Upper lobe of left lung (tissue), 6 donors: ENCODE measurements at regions not wholly inside any gene's neighbourhood (a gene's known extent, or its start where the extent isn't known, plus 50 kb on each side); places are given as distances from the start of the nearest gene placed in this dataset.

ENCODE experiments used
- ATAC-seq, 2 donors: fragments of 200-7000 bp; cut with Tn5 transposase; one replicate each; pipeline ENCODE4 v1.9.1; 2022; ENCODE audit warnings: mild to moderate bottlenecking in 2 of 2, moderate library complexity in 2 of 2; ENCODE audit not compliant: low FRiP score in 2 of 2
- DNase-seq, 2 donors: peaks; one replicate each; pipeline ENCODE4 v3.0.0-alpha.2; 2019 to 2020
- H3K27ac ChIP-seq, 4 donors: fragments of 200-600 bp; sonication (generic); one replicate each; pipeline ENCODE4 v1.5.1; 2016 to 2019
- H3K27me3 ChIP-seq, 4 donors: fragments of 200-600 bp; sonication (generic); one replicate each; pipeline ENCODE4 v1.5.1; 2017 to 2019
- H3K36me3 ChIP-seq, 4 donors: fragments of 200-600 bp; sonication (generic); one replicate each; pipeline ENCODE4 v1.5.1; 2016 to 2019
- H3K4me1 ChIP-seq, 4 donors: fragments of 200-600 bp; sonication (generic); one replicate each; pipeline ENCODE4 v1.5.1; 2018 to 2019
- H3K4me3 ChIP-seq, 4 donors: fragments of 200-600 bp; sonication (generic); one replicate each; pipeline ENCODE4 v1.5.1; 2017 to 2019; ENCODE audit warnings: mild to moderate bottlenecking in 2 of 4, moderate library complexity in 1 of 4
- H3K9me3 ChIP-seq, 4 donors: fragments of 200-600 bp; sonication (generic); one replicate each; pipeline ENCODE4 v1.5.1; 2018 to 2019
- CTCF ChIP-seq, 6 experiments: fragments of 450-650 bp in 4 of 6; fragments of 200-600 bp in 2 of 6; sonication (generic) in 2 of 6; IDR thresholded peaks; one replicate each; pipeline ENCODE4 v1.5.1; 2016 to 2019; ENCODE audit warnings: antibody characterized with exemption in 6 of 6
- EP300 ChIP-seq, 4 donors: sonication (generic); formaldehyde crosslinking; IDR thresholded peaks; one replicate each; pipeline ENCODE4 v1.5.1; 2017; ENCODE audit warnings: antibody characterized with exemption in 4 of 4, control low read depth in 2 of 4
- POLR2A ChIP-seq, 4 donors: fragments of 450-650 bp; IDR thresholded peaks; one replicate each; pipeline ENCODE4 v1.5.1; 2016 to 2017; ENCODE audit warnings: antibody characterized with exemption in 4 of 4, mild to moderate bottlenecking in 2 of 4
- POLR2AphosphoS5 ChIP-seq, 2 donors: sonication (generic); formaldehyde crosslinking; IDR thresholded peaks; one replicate each; pipeline ENCODE4 v1.5.1; 2017; ENCODE audit warnings: antibody characterized with exemption in 2 of 2
- WGBS, 2 donors: methylation state at CpG; one replicate each; pipeline ENCODE4 v1.1.5; 2017 to 2018; 5-methylcytosine and 5-hydroxymethylcytosine counted together
- donor health status: DM: no; HTN: no; CAD: no; lungs with moderate emphysema.
- donor health status: DM: no; HTN: yes; CAD: no; lungs with severe emphysema.

GRCh38 chr2:14189929-14190328, 442.6 kb upstream of the LRATD1 start:
- no peaks in the 10 kb centered on the region for H3K9me3 ChIP-seq
- H3K4me1 ChIP-seq = no peaks in the 10 kb centered on the region
- no peak for DNase-seq
- no peaks in the 10 kb centered on the region for H3K27me3 ChIP-seq
- no peak overlapping the region for H3K4me3 ChIP-seq
- no peaks in the 10 kb centered on the region for H3K36me3 ChIP-seq
- TF ChIP-seq POLR2AphosphoS5 (IDR thresholded peaks at IDR 0.05) = no peak
- no peak for TF ChIP-seq CTCF (IDR thresholded peaks at IDR 0.05)
- TF ChIP-seq EP300 (IDR thresholded peaks at IDR 0.05) = no peak
- no peak for TF ChIP-seq POLR2A (IDR thresholded peaks at IDR 0.05)
- no peak overlapping the region for H3K27ac ChIP-seq
- 59 to 66% methylated on average over 2 of the region's 2 CpGs for WGBS, 2 donors
- no peak for ATAC-seq

- Histone ChIP-seq H3K9me3 (no peaks in the 10 kb centered on the region), H3K27me3 (no peaks in the 10 kb centered on the region), H3K4me1 (no peaks in the 10 kb centered on the region), H3K4me3 (no peak overlapping the region), H3K36me3 (no peaks in the 10 kb centered on the region), H3K27ac (no peak overlapping the region)
- DNase-seq (no peak), ATAC-seq (no peak)
- TF ChIP-seq POLR2A (IDR thresholded peaks at IDR 0.05) = no peak
- no peak for TF ChIP-seq CTCF (IDR thresholded peaks at IDR 0.05)
- no peak for TF ChIP-seq POLR2AphosphoS5 (IDR thresholded peaks at IDR 0.05)
- 72 to 88% methylated on average over 1 of the region's 1 CpG for WGBS, 2 donors
These were observed 438.3 kb upstream of the LRATD1 start for GRCh38 chr2:14194233-14194632.

GRCh38 chr2:14197293-14197692, 435.2 kb upstream of the LRATD1 start:
- Histone ChIP-seq H3K27me3 (no peaks in the 10 kb centered on the region), H3K4me1 (no peaks in the 10 kb centered on the region), H3K4me3 (no peak overlapping the region), H3K9me3 (no peaks in the 10 kb centered on the region), H3K36me3 (no peaks in the 10 kb centered on the region), H3K27ac (no peak overlapping the region)
- 42 to 54% methylated on average over 2 of the region's 2 CpGs for WGBS, 2 donors
- DNase-seq (no peak), ATAC-seq (no peak)
- no peak for TF ChIP-seq POLR2AphosphoS5 (IDR thresholded peaks at IDR 0.05)
- TF ChIP-seq CTCF (IDR thresholded peaks at IDR 0.05) = no peak
- no peak for TF ChIP-seq EP300 (IDR thresholded peaks at IDR 0.05)
- TF ChIP-seq POLR2A (IDR thresholded peaks at IDR 0.05) = no peak

- no peak for DNase-seq
These were observed 433.5 kb upstream of the LRATD1 start for GRCh38 chr2:14199040-14199439.

More at GRCh38 chr2:14199040-14199439, 433.5 kb upstream of the LRATD1 start:
- Histone ChIP-seq H3K9me3 (peaks cover 0 to 2% (median 0%) of the 10 kb centered on the region in 4 donors), H3K4me1 (no peaks in the 10 kb centered on the region), H3K27me3 (no peaks in the 10 kb centered on the region), H3K27ac (no peak overlapping the region), H3K36me3 (no peaks in the 10 kb centered on the region), H3K4me3 (no peak overlapping the region)
- TF ChIP-seq POLR2A (IDR thresholded peaks at IDR 0.05) = no peak
- TF ChIP-seq POLR2AphosphoS5 (IDR thresholded peaks at IDR 0.05) = no peak
- no peak for TF ChIP-seq EP300 (IDR thresholded peaks at IDR 0.05)
- TF ChIP-seq CTCF (IDR thresholded peaks at IDR 0.05) = no peak
- ATAC-seq = peak in 1 of 2 donors; percentile 16
- 38 to 39% methylated on average over 3 of the region's 3 CpGs for WGBS, 2 donors
